Esophagus (tissue), 2 donors: ENCODE measurements at regions not wholly inside any gene's neighbourhood (a gene's known extent, or its start where the extent isn't known, plus 50 kb on each side); places are given as distances from the start of the nearest gene placed in this dataset.

Source experiments
- H3K27ac ChIP-seq, 2 donors: one replicate each; pipeline ENCODE4 v1.5.1; 2013; ENCODE audit warnings: low read depth in 2 of 2, mild to moderate bottlenecking in 2 of 2, inconsistent platforms in 1 of 2, low read length in 1 of 2, moderate library complexity in 1 of 2
- H3K27me3 ChIP-seq, 2 donors: one replicate each; pipeline ENCODE4 v1.6.1; 2013; ENCODE audit warnings: low read length in 2 of 2, control low read depth in 1 of 2, mild to moderate bottlenecking in 1 of 2; ENCODE audit not compliant: insufficient read depth in 2 of 2, control insufficient read depth in 1 of 2
- H3K36me3 ChIP-seq, 2 donors: one replicate each; pipeline ENCODE4 v1.6.1; 2013; ENCODE audit warnings: low read length in 1 of 2; ENCODE audit not compliant: control insufficient read depth in 2 of 2, insufficient read depth in 2 of 2
- H3K4me1 ChIP-seq, 2 donors: one replicate each; pipeline ENCODE4 v1.6.1; 2013; ENCODE audit warnings: low read length in 1 of 2; ENCODE audit not compliant: control insufficient read depth in 2 of 2, insufficient read depth in 2 of 2
- H3K4me3 ChIP-seq, 2 donors: one replicate each; pipeline ENCODE4 v1.5.1; 2013; ENCODE audit warnings: low read length in 2 of 2, mild to moderate bottlenecking in 2 of 2, low read depth in 1 of 2, moderate library complexity in 1 of 2
- H3K9me3 ChIP-seq, 2 donors: one replicate each; pipeline ENCODE4 v1.6.1; 2013; ENCODE audit warnings: mild to moderate bottlenecking in 2 of 2, low read depth in 1 of 2, low read length in 1 of 2, moderate library complexity in 1 of 2; ENCODE audit not compliant: control insufficient read depth in 2 of 2, insufficient read depth in 1 of 2
- WGBS, 2 donors: extraction: QIAGEN DNeasy Blood & Tissue Kit; methylation state at CpG; one replicate each; pipeline ENCODE4 v1.1.7; 2013; 5-methylcytosine and 5-hydroxymethylcytosine counted together
- donor health status: healthy with polysubstance abuse.
- donor health status: Bipolar disorder and iron deficiency.

GRCh38 chr7:81516898-81517297 is 252.9 kb downstream of the HGF start:
- no peaks in the 10 kb centered on the region for H3K27me3 ChIP-seq
- H3K4me1 ChIP-seq, result no peaks in the 10 kb centered on the region
- H3K27ac ChIP-seq, result no peak overlapping the region
- no peak overlapping the region for H3K4me3 ChIP-seq
- H3K36me3 ChIP-seq, result no peaks in the 10 kb centered on the region
- no peaks in the 10 kb centered on the region for H3K9me3 ChIP-seq

GRCh38 chr7:81515009-81515408 is 254.8 kb downstream of the HGF start:
- WGBS, 2 donors, result 75 to 81% methylated on average over 1 of the region's 1 CpG
- Histone ChIP-seq H3K36me3 (no peaks in the 10 kb centered on the region), H3K27me3 (no peaks in the 10 kb centered on the region), H3K9me3 (no peaks in the 10 kb centered on the region), H3K27ac (no peak overlapping the region), H3K4me1 (no peaks in the 10 kb centered on the region), H3K4me3 (no peak overlapping the region)

- Histone ChIP-seq H3K27me3 (no peaks in the 10 kb centered on the region), H3K36me3 (no peaks in the 10 kb centered on the region), H3K4me1 (no peaks in the 10 kb centered on the region), H3K27ac (no peak overlapping the region), H3K9me3 (no peaks in the 10 kb centered on the region), H3K4me3 (no peak overlapping the region)
- WGBS, 2 donors, result 75 to 77% methylated on average over 3 of the region's 3 CpGs
Observed at GRCh38 chr7:81514546-81514945, 255.3 kb downstream of the HGF start.

DNA sequence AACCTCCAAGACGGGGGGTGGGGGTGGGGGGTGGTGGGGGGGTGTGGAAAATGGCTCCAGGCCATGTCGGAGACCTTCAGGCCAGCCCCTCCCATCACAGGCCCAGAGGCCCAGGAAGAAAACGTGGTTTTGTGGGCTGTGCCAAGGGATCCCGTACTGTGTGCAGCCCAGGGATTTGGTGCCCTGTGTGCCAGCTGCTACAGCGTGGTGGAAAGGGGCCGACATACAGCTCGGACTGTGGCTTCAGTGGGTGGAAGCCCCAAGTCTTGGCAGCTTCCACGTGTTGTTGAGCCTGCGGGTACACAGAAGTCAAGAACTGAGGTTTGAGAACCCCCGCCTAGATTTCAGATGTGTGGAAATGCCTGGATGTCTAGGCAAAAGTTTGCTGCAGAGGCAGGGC is 259.7 kb downstream of the HGF start:
- 78 to 85% methylated on average over 10 of the region's 10 CpGs for WGBS, 2 donors
- no peaks in the 10 kb centered on the region for H3K9me3 ChIP-seq
- no peak overlapping the region for H3K4me3 ChIP-seq
- no peaks in the 10 kb centered on the region for H3K27me3 ChIP-seq
- no peaks in the 10 kb centered on the region for H3K4me1 ChIP-seq
- H3K36me3 ChIP-seq, result no peaks in the 10 kb centered on the region
- no peak overlapping the region for H3K27ac ChIP-seq

DNA sequence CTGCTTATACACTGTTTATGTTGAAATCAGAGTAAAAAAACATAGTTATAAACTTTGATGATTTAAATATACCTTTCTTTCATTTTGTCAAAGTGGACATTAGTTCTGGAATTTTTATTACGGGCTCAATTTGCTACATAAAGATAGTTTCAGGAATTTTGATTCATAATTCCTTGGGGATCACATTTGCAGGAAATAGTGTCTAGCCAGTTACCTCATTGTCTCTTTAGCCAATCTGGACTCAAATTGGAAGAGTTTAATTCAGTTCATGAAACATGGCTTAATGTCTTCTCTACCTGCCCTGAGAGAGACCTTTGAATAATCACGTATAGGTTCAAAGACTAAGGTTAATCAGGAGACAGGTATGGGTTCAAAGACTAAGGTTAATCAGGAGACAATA is 262.6 kb downstream of the HGF start:
- H3K9me3 ChIP-seq, result no peaks in the 10 kb centered on the region
- H3K27me3 ChIP-seq, result no peaks in the 10 kb centered on the region
- H3K27ac ChIP-seq, result no peak overlapping the region
- no peaks in the 10 kb centered on the region for H3K4me1 ChIP-seq
- WGBS, 2 donors, result 72 to 74% methylated on average over 2 of the region's 2 CpGs
- no peaks in the 10 kb centered on the region for H3K36me3 ChIP-seq
- no peak overlapping the region for H3K4me3 ChIP-seq

GRCh38 chr7:81506609-81507008 is 263.2 kb downstream of the HGF start:
- Histone ChIP-seq H3K36me3 (no peaks in the 10 kb centered on the region), H3K27me3 (no peaks in the 10 kb centered on the region), H3K9me3 (no peaks in the 10 kb centered on the region), H3K4me1 (no peaks in the 10 kb centered on the region), H3K4me3 (no peak overlapping the region), H3K27ac (no peak overlapping the region)
- 39 to 46% methylated on average over 1 of the region's 1 CpG for WGBS, 2 donors

DNA sequence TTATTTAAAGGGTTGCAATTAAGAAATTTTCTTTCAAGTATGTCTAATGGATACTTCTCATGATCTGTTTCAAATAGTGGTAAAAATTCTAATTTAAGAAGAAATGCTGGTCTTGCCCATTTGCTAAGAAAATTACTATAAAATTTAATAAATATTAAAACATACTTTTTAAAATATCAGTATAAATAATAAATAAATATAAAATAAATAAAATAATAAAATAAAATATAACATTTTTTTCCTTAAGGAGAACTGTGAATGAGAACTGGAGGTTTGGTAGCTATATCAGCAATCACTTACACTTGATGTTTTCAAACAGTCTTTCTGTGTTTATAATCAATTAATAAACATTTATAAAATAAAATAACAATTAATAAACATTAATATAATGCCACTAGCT is 266.1 kb downstream of the HGF start:
- no peaks in the 10 kb centered on the region for H3K36me3 ChIP-seq
- H3K27ac ChIP-seq, result no peak overlapping the region
- H3K27me3 ChIP-seq, result no peaks in the 10 kb centered on the region
- H3K4me3 ChIP-seq, result no peak overlapping the region
- H3K4me1 ChIP-seq, result no peaks in the 10 kb centered on the region
- H3K9me3 ChIP-seq, result no peaks in the 10 kb centered on the region

DNA sequence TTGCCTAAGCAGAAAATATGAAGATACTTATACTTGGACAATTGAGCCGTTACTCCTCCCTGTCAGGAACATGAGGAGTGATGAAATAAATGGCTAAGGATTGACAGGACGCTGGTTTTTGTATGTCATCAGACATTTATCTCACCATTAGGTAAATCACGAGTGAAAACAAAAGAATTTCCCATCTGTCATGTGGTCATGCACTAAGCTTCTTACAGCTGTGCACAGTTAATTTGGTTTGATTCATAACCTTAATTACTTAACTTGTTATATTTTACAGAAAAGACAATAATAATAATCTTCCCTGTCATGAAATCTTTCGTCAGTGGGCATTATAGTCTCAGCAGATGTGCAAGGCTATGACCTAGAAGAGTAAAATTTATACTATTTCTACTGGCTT is 266.5 kb downstream of the HGF start:
- Histone ChIP-seq H3K27ac (no peak overlapping the region), H3K36me3 (no peaks in the 10 kb centered on the region), H3K9me3 (no peaks in the 10 kb centered on the region), H3K4me3 (no peak overlapping the region), H3K27me3 (no peaks in the 10 kb centered on the region), H3K4me1 (no peaks in the 10 kb centered on the region)
- 73 to 76% methylated on average over 4 of the region's 4 CpGs for WGBS, 2 donors

DNA sequence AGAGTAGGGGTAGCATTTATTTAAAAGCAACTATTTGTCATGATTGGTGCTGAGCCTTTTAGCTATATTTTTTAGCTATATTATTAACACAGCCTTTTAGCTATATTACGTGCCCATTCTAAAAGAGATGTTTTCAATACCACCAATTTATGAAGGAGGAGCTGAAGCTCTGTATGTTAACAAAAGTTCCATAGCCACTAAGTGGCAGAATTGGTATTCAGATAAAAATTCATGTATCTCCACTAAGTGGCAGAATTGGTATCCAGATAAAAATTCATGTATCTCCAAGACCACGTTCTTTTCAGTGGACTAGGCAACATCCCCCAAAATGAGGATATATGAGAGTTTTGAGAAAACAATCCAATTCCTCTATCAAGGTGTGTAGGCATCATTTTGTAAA is 268.6 kb downstream of the HGF start:
- Histone ChIP-seq H3K4me3 (no peak overlapping the region), H3K36me3 (no peaks in the 10 kb centered on the region), H3K27me3 (no peaks in the 10 kb centered on the region), H3K4me1 (no peaks in the 10 kb centered on the region), H3K9me3 (no peaks in the 10 kb centered on the region), H3K27ac (no peak overlapping the region)
- 61 to 69% methylated on average over 2 of the region's 2 CpGs for WGBS, 2 donors

DNA sequence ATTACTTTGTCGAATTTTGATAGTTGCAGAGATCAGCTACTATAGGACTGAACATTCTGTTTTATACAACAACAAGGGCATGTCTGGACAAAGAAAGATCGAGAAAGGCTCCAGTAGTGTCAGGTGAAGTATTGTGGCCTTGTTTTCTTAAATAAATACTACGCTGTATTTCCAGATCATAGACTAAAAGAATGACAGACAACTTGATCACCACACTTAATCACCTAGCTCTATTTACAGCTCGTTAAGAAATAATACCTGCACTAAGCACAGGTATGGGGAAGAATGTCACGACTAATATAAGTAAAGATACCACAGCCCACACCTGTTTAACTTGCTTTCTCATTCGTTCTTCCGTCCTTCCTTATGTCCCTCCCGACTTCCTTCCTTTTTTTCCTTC is 269.2 kb downstream of the HGF start:
- Histone ChIP-seq H3K4me1 (no peaks in the 10 kb centered on the region), H3K27ac (no peak overlapping the region), H3K4me3 (no peak overlapping the region), H3K9me3 (no peaks in the 10 kb centered on the region), H3K36me3 (no peaks in the 10 kb centered on the region), H3K27me3 (no peaks in the 10 kb centered on the region)
- WGBS, 2 donors, result 54% methylated on average over 8 of the region's 8 CpGs
